ENCODE measurements at regions not wholly inside any gene's neighbourhood (a gene's known extent, or its start where the extent isn't known, plus 50 kb on each side); places are given as distances from the start of the nearest gene placed in this dataset.
"Not testable (repeated sequence)": the region's sequence is repeated elsewhere in the genome, so short reads cannot be mapped to it uniquely, and the experiment has no call there.

DNA sequence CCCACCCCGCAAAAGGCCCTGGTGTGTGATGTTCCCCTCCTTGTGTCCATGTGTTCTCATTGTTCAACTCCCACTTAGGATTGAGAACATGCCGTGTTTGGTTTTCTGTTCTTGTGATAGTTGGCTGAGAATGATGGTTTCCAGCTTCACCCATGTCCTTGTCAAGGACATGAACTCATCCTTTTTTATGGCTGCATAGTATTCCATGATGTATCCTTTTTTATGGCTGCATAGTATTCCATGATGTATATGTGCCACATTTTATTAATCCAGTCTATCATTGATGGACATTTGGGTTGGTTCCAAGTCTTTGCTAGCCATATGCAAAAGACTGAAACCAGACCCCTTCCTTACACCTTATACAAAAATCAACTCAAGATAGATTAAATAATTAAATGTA is 95.0 kb downstream of the ATOH1 start:
- not testable (repeated sequence) for TF ChIP-seq POLR2A (IDR thresholded peaks at IDR 0.05; ENCODE audit: low read length); GATA1 (IDR thresholded peaks at IDR 0.05; ENCODE audit: low read depth, low read length)
